CD4-positive, alpha-beta T cell treated with Interleukin-4 for 4 hours (primary cell): ENCODE measurements at regions not wholly inside any gene's neighbourhood (a gene's known extent, or its start where the extent isn't known, plus 50 kb on each side); places are given as distances from the start of the nearest gene placed in this dataset.
A peak's percentile ranks its signal among the peaks of the same experiment; 100 is the strongest.

Experiments used
- DNase-seq: peaks from one replicate; pipeline ENCODE4 v3.0.0-alpha.2; 2020

GRCh38 chr16:85312642-85313525 is 200.6 kb upstream of the CIBAR2 start:
- no peak for DNase-seq

- no peak for DNase-seq
Measured at GRCh38 chr16:85313526-85314301, 201.4 kb upstream of the CIBAR2 start.

GRCh38 chr16:85314512-85314971 is 202.3 kb upstream of the CIBAR2 start:
- no peak for DNase-seq

GRCh38 chr16:85315866-85316265 is 203.6 kb upstream of the CIBAR2 start:
- no peak for DNase-seq

GRCh38 chr16:85316321-85316919 is 204.1 kb upstream of the CIBAR2 start:
- peak; percentile 18 for DNase-seq

- no peak for DNase-seq
Measured at GRCh38 chr16:85316944-85317343, 204.7 kb upstream of the CIBAR2 start.

GRCh38 chr16:85317704-85318103 is 205.4 kb upstream of the CIBAR2 start:
- DNase-seq = no peak

- no peak for DNase-seq
Measured at GRCh38 chr16:85319208-85319983, 207.1 kb upstream of the CIBAR2 start.

GRCh38 chr16:85319984-85320440 is 207.7 kb upstream of the CIBAR2 start:
- no peak for DNase-seq

GRCh38 chr16:85320677-85321385 is 208.6 kb upstream of the CIBAR2 start:
- DNase-seq = no peak

GRCh38 chr16:85321509-85322271 is 209.4 kb upstream of the CIBAR2 start:
- no peak for DNase-seq

- no peak for DNase-seq
Measured at GRCh38 chr16:85323230-85323960, 211.1 kb upstream of the CIBAR2 start.

GRCh38 chr16:85323961-85324253 is 211.6 kb upstream of the CIBAR2 start:
- DNase-seq = no peak

- DNase-seq = no peak
Measured at GRCh38 chr16:85324488-85324887, 212.2 kb upstream of the CIBAR2 start.

GRCh38 chr16:85326113-85326793 is 214.0 kb upstream of the CIBAR2 start:
- no peak for DNase-seq

- DNase-seq = no peak
Measured at GRCh38 chr16:85326794-85327181, 214.5 kb upstream of the CIBAR2 start.

GRCh38 chr16:85327731-85328675 is 215.7 kb upstream of the CIBAR2 start:
- no peak for DNase-seq

GRCh38 chr16:85328676-85329058 is 216.4 kb upstream of the CIBAR2 start:
- no peak for DNase-seq
